Spleen (tissue), 11 donors: ENCODE measurements at regions not wholly inside any gene's neighbourhood (a gene's known extent, or its start where the extent isn't known, plus 50 kb on each side); places are given as distances from the start of the nearest gene placed in this dataset.

Experiments
- DNase-seq: peaks from one replicate; pipeline ENCODE4 v3.0.0-alpha.2; 2020
- H3K27ac ChIP-seq, 8 donors: fragments of 200-600 bp; sonication (generic) in 7 of 8; 1 replicate in 4 of 8; 2 replicates in 4 of 8; pipeline versions ENCODE4 v1.5.0 to v1.8.0; 2016 to 2021; ENCODE audit warnings: inconsistent platforms in 4 of 8, mild to moderate bottlenecking in 4 of 8, moderate library complexity in 1 of 8
- H3K27me3 ChIP-seq, 7 donors: fragments of 200-600 bp; sonication (generic) in 6 of 7; replicated peaks in 1 of 7; 1 replicate in 4 of 7; 2 replicates in 3 of 7; pipeline versions ENCODE4 v1.5.0 to v1.8.0; 2016 to 2021; ENCODE audit warnings: inconsistent platforms in 3 of 7, mild to moderate bottlenecking in 1 of 7
- H3K36me3 ChIP-seq, 6 donors: fragments of 200-600 bp; sonication (generic) in 5 of 6; 1 replicate in 4 of 6; 2 replicates in 2 of 6; pipeline versions ENCODE4 v1.5.0 to v1.8.0; 2016 to 2021; ENCODE audit warnings: inconsistent platforms in 2 of 6
- H3K4me1 ChIP-seq, 6 donors: fragments of 200-600 bp; sonication (generic) in 5 of 6; 1 replicate in 3 of 6; 2 replicates in 3 of 6; pipeline versions ENCODE4 v1.5.0 to v1.8.0; 2016 to 2021; ENCODE audit warnings: inconsistent platforms in 3 of 6
- H3K4me3 ChIP-seq, 8 donors: fragments of 200-600 bp; sonication (generic) in 7 of 8; 1 replicate in 4 of 8; 2 replicates in 4 of 8; pipeline versions ENCODE4 v1.5.0 to v1.8.0; 2016 to 2021; ENCODE audit warnings: inconsistent platforms in 4 of 8, mild to moderate bottlenecking in 4 of 8, moderate library complexity in 2 of 8
- H3K9me3 ChIP-seq, 8 donors: fragments of 200-600 bp; sonication (generic) in 7 of 8; 1 replicate in 4 of 8; 2 replicates in 4 of 8; pipeline versions ENCODE4 v1.5.0 to v1.8.0; 2016 to 2021; ENCODE audit warnings: inconsistent platforms in 4 of 8
- CTCF ChIP-seq, 11 experiments: fragments of 200-600 bp in 7 of 11; fragments of 450-650 bp in 4 of 11; sonication (generic) in 4 of 11; IDR thresholded peaks in 8 of 11; conservative IDR thresholded peaks in 3 of 11; 1 replicate in 7 of 11; 2 replicates in 4 of 11; pipeline versions ENCODE4 v1.4.0 to v1.8.0; 2016 to 2021; ENCODE audit warnings: antibody characterized with exemption in 11 of 11, inconsistent platforms in 4 of 11, mild to moderate bottlenecking in 1 of 11
- POLR2A ChIP-seq, 3 donors: fragments of 450-650 bp; IDR thresholded peaks; one replicate each; pipeline ENCODE4 v1.5.1; 2017; ENCODE audit warnings: antibody characterized with exemption in 3 of 3, mild to moderate bottlenecking in 1 of 3
- POLR2AphosphoS5 ChIP-seq, 3 donors: sonication (generic); formaldehyde crosslinking; IDR thresholded peaks; one replicate each; pipeline ENCODE4 v1.5.1; 2017; ENCODE audit warnings: antibody characterized with exemption in 3 of 3
- WGBS, 5 donors: extraction: QIAGEN DNeasy Blood & Tissue Kit in 3 of 5; methylation state at CpG; one replicate each; pipeline versions ENCODE4 v1.1.5 to v1.1.7; 2013 to 2018; 5-methylcytosine and 5-hydroxymethylcytosine counted together
- intact Hi-C: fragments of 100-400 bp; cut with DNase I; formaldehyde crosslinking; loops from one replicate; pipeline ENCODE4 v1.15.0; 2023; ENCODE audit warnings: low total_unique reads
- donor health status: healthy with polysubstance abuse.
- donor health status: DM: no; HTN: no; CAD: no; lungs with moderate emphysema.
- donor health status: DM: no; HTN: no; CAD: no.
- donor health status: Bipolar disorder and iron deficiency.
- donor health status: healthy.
- donor health status: DM: no; HTN: no; CAD: no.
- donor health status: DM: yes; HTN: yes; CAD: no.

GRCh38 chr9:13902286-13903066, 411.5 kb downstream of the NFIB start:
- peaks cover 0 to 23% (median 15%) of the 10 kb centered on the region in 8 donors for H3K9me3 ChIP-seq
- intact Hi-C loops = no loop called here
- H3K36me3 ChIP-seq = no peaks in the 10 kb centered on the region
- H3K4me3 ChIP-seq = no peak overlapping the region
- H3K4me1 ChIP-seq = peaks cover 0 to 11% (median 0%) of the 10 kb centered on the region in 6 donors
- TF ChIP-seq CTCF (IDR thresholded peaks at IDR 0.05 in 8 of 11, conservative IDR thresholded peaks at IDR 0.05 in 3 of 11) = no peak
- TF ChIP-seq POLR2AphosphoS5 (IDR thresholded peaks at IDR 0.05) = no peak
- no peak for TF ChIP-seq POLR2A (IDR thresholded peaks at IDR 0.05)
- H3K27ac ChIP-seq = no peak overlapping the region
- DNase-seq = no peak
- H3K27me3 ChIP-seq = no peaks in the 10 kb centered on the region

DNA sequence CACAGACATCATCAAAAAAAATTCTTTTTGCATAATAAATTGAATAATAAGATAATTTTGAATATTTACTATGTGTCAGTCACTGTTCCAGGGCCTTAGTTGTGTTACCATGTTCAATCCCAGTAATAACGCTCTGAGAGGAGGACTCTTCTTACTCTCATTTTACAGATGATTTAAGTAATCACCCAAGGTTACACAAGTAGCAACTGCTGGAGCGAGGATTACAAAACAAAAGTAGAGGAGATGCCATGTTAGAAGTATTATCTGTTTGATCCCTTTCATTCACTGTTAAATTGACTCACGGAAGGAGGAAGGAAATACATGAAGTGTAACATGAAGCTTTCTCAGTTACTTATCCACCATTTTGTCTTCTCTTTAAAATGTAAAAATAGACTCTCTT, 412.8 kb downstream of the NFIB start:
- Histone ChIP-seq H3K4me3 (no peak overlapping the region), H3K27ac (no peak overlapping the region), H3K27me3 (no peaks in the 10 kb centered on the region), H3K36me3 (no peaks in the 10 kb centered on the region), H3K4me1 (peaks cover 0 to 11% (median 0%) of the 10 kb centered on the region in 6 donors), H3K9me3 (peaks cover 0 to 10% (median 2%) of the 10 kb centered on the region in 8 donors)
- WGBS, 5 donors = 76 to 88% (median 80%) methylated on average over 3 of the region's 3 CpGs
- TF ChIP-seq POLR2A (IDR thresholded peaks at IDR 0.05) (no peak), POLR2AphosphoS5 (IDR thresholded peaks at IDR 0.05) (no peak), CTCF (IDR thresholded peaks at IDR 0.05 in 8 of 11, conservative IDR thresholded peaks at IDR 0.05 in 3 of 11) (no peak)
- no peak for DNase-seq
- intact Hi-C loops = no loop called here

DNA sequence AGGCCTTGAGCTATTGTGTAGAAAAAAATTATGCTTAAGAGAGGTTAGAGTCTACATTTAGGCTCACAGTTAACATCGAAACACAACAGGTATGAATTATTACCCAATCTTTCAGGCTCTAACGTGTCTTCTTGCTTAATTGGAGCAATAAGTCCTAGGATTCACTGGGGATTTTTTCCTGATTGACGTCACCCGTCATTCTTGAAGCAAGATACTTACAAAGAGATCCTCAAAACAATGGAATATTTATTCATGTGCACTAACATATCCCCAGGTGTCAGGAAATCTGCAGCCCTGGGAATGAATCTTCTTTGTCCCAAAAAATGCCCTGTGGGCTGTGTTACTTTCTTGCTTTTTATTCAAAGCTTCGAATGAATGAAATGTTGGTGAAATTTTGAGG, 413.5 kb downstream of the NFIB start:
- Histone ChIP-seq H3K9me3 (peaks cover 0 to 2% (median 0%) of the 10 kb centered on the region in 8 donors), H3K4me3 (no peak overlapping the region), H3K27ac (peak overlapping the region in 5 of 8 donors; percentile 10 to 44 (median 37)), H3K27me3 (no peaks in the 10 kb centered on the region), H3K4me1 (peaks cover 0 to 11% (median 0%) of the 10 kb centered on the region in 6 donors), H3K36me3 (no peaks in the 10 kb centered on the region)
- no peak for DNase-seq
- TF ChIP-seq POLR2AphosphoS5 (IDR thresholded peaks at IDR 0.05) (no peak), CTCF (IDR thresholded peaks at IDR 0.05 in 8 of 11, conservative IDR thresholded peaks at IDR 0.05 in 3 of 11) (no peak), POLR2A (IDR thresholded peaks at IDR 0.05) (no peak)
- intact Hi-C loops = no loop called here
- 71 to 81% (median 76%) methylated on average over 5 of the region's 5 CpGs for WGBS, 5 donors

GRCh38 chr9:13899924-13900323, 414.0 kb downstream of the NFIB start:
- 42 to 65% (median 53%) methylated on average over 7 of the region's 7 CpGs for WGBS, 5 donors
- Histone ChIP-seq H3K36me3 (no peaks in the 10 kb centered on the region), H3K9me3 (no peaks in the 10 kb centered on the region), H3K27ac (peak overlapping the region in 6 of 8 donors; percentile 10 to 50 (median 40)), H3K4me1 (peaks cover 0 to 11% (median 0%) of the 10 kb centered on the region in 6 donors), H3K4me3 (no peak overlapping the region), H3K27me3 (no peaks in the 10 kb centered on the region)
- DNase-seq = no peak
- intact Hi-C loops = no loop called here
- TF ChIP-seq POLR2A (IDR thresholded peaks at IDR 0.05) = no peak
- TF ChIP-seq POLR2AphosphoS5 (IDR thresholded peaks at IDR 0.05) = no peak
- no peak for TF ChIP-seq CTCF (IDR thresholded peaks at IDR 0.05 in 8 of 11, conservative IDR thresholded peaks at IDR 0.05 in 3 of 11)
